HG02943 (cell line): ENCODE measurements at regions not wholly inside any gene's neighbourhood (a gene's known extent, or its start where the extent isn't known, plus 50 kb on each side); places are given as distances from the start of the nearest gene placed in this dataset.
"Not testable (repeated sequence)": the region's sequence is repeated elsewhere in the genome, so short reads cannot be mapped to it uniquely, and the experiment has no call there.

Source experiments
- ATAC-seq: cut with Tn5 transposase; IDR thresholded peaks from one replicate; pipeline ENCODE4 v1.9.1; 2021; ENCODE audit warnings: mild to moderate bottlenecking, low read depth, moderate library complexity; ENCODE audit not compliant: unreplicated experiment

- ATAC-seq, result no peak
Measured at GRCh38 chr15:26132811-26133210, 269.7 kb upstream of the ATP10A start.

- no peak for ATAC-seq
Measured at GRCh38 chr15:26129852-26130251, 266.7 kb upstream of the ATP10A start.

- ATAC-seq, result no peak
Measured at GRCh38 chr15:26128611-26129140, 265.5 kb upstream of the ATP10A start.

- ATAC-seq, result no peak
Measured at GRCh38 chr15:26126819-26127387, 263.8 kb upstream of the ATP10A start.

GRCh38 chr15:26126070-26126469 is 262.9 kb upstream of the ATP10A start:
- no peak for ATAC-seq

- ATAC-seq, result no peak
Measured at GRCh38 chr15:26125664-26126063, 262.5 kb upstream of the ATP10A start.

GRCh38 chr15:26119322-26119721 is 256.2 kb upstream of the ATP10A start:
- ATAC-seq, result no peak

- no peak for ATAC-seq
Measured at GRCh38 chr15:26115229-26115943, 252.3 kb upstream of the ATP10A start.

GRCh38 chr15:26114128-26114527 is 251.0 kb upstream of the ATP10A start:
- ATAC-seq, result not testable (repeated sequence)

- no peak for ATAC-seq
Measured at GRCh38 chr15:26113296-26113695, 250.2 kb upstream of the ATP10A start.

- ATAC-seq, result no peak
Measured at GRCh38 chr15:26109203-26109602, 246.1 kb upstream of the ATP10A start.

GRCh38 chr15:26106556-26106955 is 243.4 kb upstream of the ATP10A start:
- ATAC-seq, result no peak

- ATAC-seq, result no peak
Measured at GRCh38 chr15:26103002-26103404, 239.9 kb upstream of the ATP10A start.

GRCh38 chr15:26102365-26102764 is 239.2 kb upstream of the ATP10A start:
- no peak for ATAC-seq

- ATAC-seq, result no peak
Measured at GRCh38 chr15:26101443-26101842, 238.3 kb upstream of the ATP10A start.

GRCh38 chr15:26098801-26099200 is 235.7 kb upstream of the ATP10A start:
- ATAC-seq, result no peak

- ATAC-seq, result no peak
Measured at GRCh38 chr15:26097216-26097615, 234.1 kb upstream of the ATP10A start.

- no peak for ATAC-seq
Measured at GRCh38 chr15:26096581-26096980, 233.5 kb upstream of the ATP10A start.

GRCh38 chr15:26095710-26096330 is 232.7 kb upstream of the ATP10A start:
- no peak for ATAC-seq

GRCh38 chr15:26091184-26091583 is 228.1 kb upstream of the ATP10A start:
- no peak for ATAC-seq

- ATAC-seq, result no peak
Measured at GRCh38 chr15:26087881-26088280, 224.8 kb upstream of the ATP10A start.

- ATAC-seq, result no peak
Measured at GRCh38 chr15:26087395-26087794, 224.3 kb upstream of the ATP10A start.
